ENCODE measurements at regions not wholly inside any gene's neighbourhood (a gene's known extent, or its start where the extent isn't known, plus 50 kb on each side); places are given as distances from the start of the nearest gene placed in this dataset.

- Histone ChIP-seq H3K36me3 (replicated peaks; ENCODE audit: insufficient read depth, low read depth) (no peaks in the 10 kb centered on the region), H3K27ac (no peak overlapping the region), H2AFZ (no peak overlapping the region), H3K4me3 (no peak overlapping the region), H3K79me2 (no peaks in the 10 kb centered on the region), H4K20me1 (ENCODE audit: insufficient read depth, poor library complexity, severe bottlenecking) (no peaks in the 10 kb centered on the region), H3K27me3 (no peaks in the 10 kb centered on the region), H3K9me2 (replicated peaks; ENCODE audit: insufficient read depth) (no peaks in the 10 kb centered on the region), H3K9me3 (ENCODE audit: low read depth) (no peaks in the 10 kb centered on the region), H3K4me1 (ENCODE audit: insufficient read depth) (peaks cover 3% of the 10 kb centered on the region), H3K4me2 (no peak overlapping the region)
- TF ChIP-seq CTCF (IDR thresholded peaks at IDR 0.05; ENCODE audit: poor library complexity) = no peak
- TF ChIP-seq EZH2phosphoT487 (IDR thresholded peaks at IDR 0.05; ENCODE audit: low read depth, severe bottlenecking, unreplicated experiment) = no peak
- no peak for TF ChIP-seq EZH2 (IDR thresholded peaks at IDR 0.05; ENCODE audit: borderline replicate concordance)
- no peak for DNase-seq (ENCODE audit: low spot score)
- WGBS (ENCODE audit: low lambda C conversion rate, missing lambda C conversion rate) = 97% methylated on average over 19 of the region's 19 CpGs
These were observed 556.4 kb upstream of the CCDC54 start for GRCh38 chr3:106820726-106821362.

- H4K20me1 ChIP-seq (ENCODE audit: insufficient read depth, poor library complexity, severe bottlenecking) = no peaks in the 10 kb centered on the region
- no peaks in the 10 kb centered on the region for H3K27me3 ChIP-seq
- no peak overlapping the region for H3K4me3 ChIP-seq
- no peaks in the 10 kb centered on the region for H3K79me2 ChIP-seq
- H3K4me1 ChIP-seq (ENCODE audit: insufficient read depth) = peaks cover 13% of the 10 kb centered on the region
- no peaks in the 10 kb centered on the region for H3K9me2 ChIP-seq (replicated peaks; ENCODE audit: insufficient read depth)
- H2AFZ ChIP-seq = no peak overlapping the region
- TF ChIP-seq EZH2phosphoT487 (IDR thresholded peaks at IDR 0.05; ENCODE audit: low read depth, severe bottlenecking, unreplicated experiment) (no peak), EZH2 (IDR thresholded peaks at IDR 0.05; ENCODE audit: borderline replicate concordance) (no peak), CTCF (IDR thresholded peaks at IDR 0.05; ENCODE audit: poor library complexity) (no peak)
- no peaks in the 10 kb centered on the region for H3K36me3 ChIP-seq (replicated peaks; ENCODE audit: insufficient read depth, low read depth)
- H3K27ac ChIP-seq = no peak overlapping the region
- DNase-seq (ENCODE audit: low spot score) = no peak
- 96% methylated on average over 7 of the region's 7 CpGs for WGBS (ENCODE audit: low lambda C conversion rate, missing lambda C conversion rate)
- H3K4me2 ChIP-seq = no peak overlapping the region
- H3K9me3 ChIP-seq (ENCODE audit: low read depth) = no peaks in the 10 kb centered on the region
These were observed 555.4 kb upstream of the CCDC54 start for GRCh38 chr3:106821801-106822200.

GRCh38 chr3:106822204-106822603 is 555.0 kb upstream of the CCDC54 start:
- TF ChIP-seq EZH2phosphoT487 (IDR thresholded peaks at IDR 0.05; ENCODE audit: low read depth, severe bottlenecking, unreplicated experiment) = no peak
- TF ChIP-seq CTCF (IDR thresholded peaks at IDR 0.05; ENCODE audit: poor library complexity) = no peak
- no peak for TF ChIP-seq EZH2 (IDR thresholded peaks at IDR 0.05; ENCODE audit: borderline replicate concordance)
- Histone ChIP-seq H3K36me3 (replicated peaks; ENCODE audit: insufficient read depth, low read depth) (no peaks in the 10 kb centered on the region), H3K27ac (no peak overlapping the region), H4K20me1 (ENCODE audit: insufficient read depth, poor library complexity, severe bottlenecking) (no peaks in the 10 kb centered on the region), H3K9me2 (replicated peaks; ENCODE audit: insufficient read depth) (no peaks in the 10 kb centered on the region), H3K4me1 (ENCODE audit: insufficient read depth) (peaks cover 17% of the 10 kb centered on the region), H3K27me3 (no peaks in the 10 kb centered on the region), H2AFZ (no peak overlapping the region), H3K4me2 (no peak overlapping the region), H3K4me3 (no peak overlapping the region), H3K79me2 (no peaks in the 10 kb centered on the region), H3K9me3 (ENCODE audit: low read depth) (no peaks in the 10 kb centered on the region)
- DNase-seq (ENCODE audit: low spot score) = no peak
- WGBS (ENCODE audit: low lambda C conversion rate, missing lambda C conversion rate) = 95% methylated on average over 11 of the region's 11 CpGs
